Mesodermal cell (in vitro differentiated cells): ENCODE measurements at regions not wholly inside any gene's neighbourhood (a gene's known extent, or its start where the extent isn't known, plus 50 kb on each side); places are given as distances from the start of the nearest gene placed in this dataset.

ENCODE experiments used
- H3K27ac ChIP-seq: 2 replicates; pipeline ENCODE4 v1.7.0; 2013; ENCODE audit warnings: mild to moderate bottlenecking, low read depth, low read length, moderate library complexity; ENCODE audit not compliant: severe bottlenecking
- H3K36me3 ChIP-seq: 2 replicates; pipeline ENCODE4 v1.7.1; 2013; ENCODE audit warnings: mild to moderate bottlenecking, low read length, moderate library complexity; ENCODE audit not compliant: control insufficient read depth, insufficient read depth
- H3K4me1 ChIP-seq: one replicate; pipeline ENCODE4 v1.7.1; 2013; ENCODE audit warnings: mild to moderate bottlenecking, low read length; ENCODE audit not compliant: insufficient read depth, control insufficient read depth, poor library complexity, severe bottlenecking
- H3K4me3 ChIP-seq: 2 replicates; pipeline ENCODE4 v1.7.0; 2013; ENCODE audit warnings: low read length, control low read depth, mild to moderate bottlenecking; ENCODE audit not compliant: insufficient read depth, poor library complexity, severe bottlenecking; ENCODE audit errors: extremely low read depth
- H3K9me3 ChIP-seq: 2 replicates; pipeline ENCODE4 v1.7.1; 2013; ENCODE audit warnings: mild to moderate bottlenecking, low read length, moderate library complexity; ENCODE audit not compliant: control insufficient read depth
- WGBS, 2 experiments: methylation state at CpG; one replicate each; pipeline ENCODE4 v1.1.5; 2013; ENCODE audit warnings: missing lambda C conversion rate in 2 of 2; ENCODE audit not compliant: insufficient coverage in 2 of 2; 5-methylcytosine and 5-hydroxymethylcytosine counted together

GRCh38 chr4:111748157-111748556 lies 397.1 kb upstream of the FAM241A start:
- Histone ChIP-seq H3K9me3 (no peaks in the 10 kb centered on the region), H3K4me1 (no peaks in the 10 kb centered on the region), H3K27ac (no peak overlapping the region), H3K36me3 (no peaks in the 10 kb centered on the region), H3K4me3 (no peak overlapping the region)
- WGBS, 2 experiments, result 37 to 52% methylated on average over 2 of the region's 3 CpGs

- 100% methylated on average over 1 of the region's 1 CpG; no CpG with 5 or more reads in 1 of the 2 experiments for WGBS, 2 experiments
- no peaks in the 10 kb centered on the region for H3K4me1 ChIP-seq
- no peak overlapping the region for H3K4me3 ChIP-seq
- H3K27ac ChIP-seq, result no peak overlapping the region
- H3K9me3 ChIP-seq, result no peaks in the 10 kb centered on the region
- no peaks in the 10 kb centered on the region for H3K36me3 ChIP-seq
Measured at GRCh38 chr4:111754003-111754402, 391.3 kb upstream of the FAM241A start.

- no peaks in the 10 kb centered on the region for H3K4me1 ChIP-seq
- no peak overlapping the region for H3K4me3 ChIP-seq
- WGBS, 2 experiments, result 92 to 95% methylated on average over 6 to 8 of the region's 10 CpGs
- no peaks in the 10 kb centered on the region for H3K36me3 ChIP-seq
- H3K27ac ChIP-seq, result no peak overlapping the region
- H3K9me3 ChIP-seq, result no peaks in the 10 kb centered on the region
Measured at GRCh38 chr4:111755571-111755970, 389.7 kb upstream of the FAM241A start.

- Histone ChIP-seq H3K4me1 (no peaks in the 10 kb centered on the region), H3K4me3 (no peak overlapping the region), H3K27ac (no peak overlapping the region), H3K9me3 (no peaks in the 10 kb centered on the region), H3K36me3 (no peaks in the 10 kb centered on the region)
- WGBS, 2 experiments, result 69% methylated on average over 2 of the region's 4 CpGs; no CpG with 5 or more reads in 1 of the 2 experiments
Measured at GRCh38 chr4:111761531-111761930, 383.7 kb upstream of the FAM241A start.

GRCh38 chr4:111770514-111770913 lies 374.7 kb upstream of the FAM241A start:
- H3K4me1 ChIP-seq, result no peaks in the 10 kb centered on the region
- no peak overlapping the region for H3K27ac ChIP-seq
- H3K9me3 ChIP-seq, result no peaks in the 10 kb centered on the region
- H3K36me3 ChIP-seq, result no peaks in the 10 kb centered on the region
- H3K4me3 ChIP-seq, result no peak overlapping the region
- WGBS, 2 experiments, result 82 to 90% methylated on average over 4 to 7 of the region's 8 CpGs

GRCh38 chr4:111773858-111774257 lies 371.4 kb upstream of the FAM241A start:
- Histone ChIP-seq H3K4me1 (peaks cover 7% of the 10 kb centered on the region), H3K27ac (no peak overlapping the region), H3K9me3 (no peaks in the 10 kb centered on the region), H3K4me3 (no peak overlapping the region), H3K36me3 (no peaks in the 10 kb centered on the region)
- WGBS, 2 experiments, result 81 to 100% methylated on average over 2 of the region's 3 CpGs

GRCh38 chr4:111775556-111776297 lies 369.5 kb upstream of the FAM241A start:
- H3K9me3 ChIP-seq, result no peaks in the 10 kb centered on the region
- H3K4me1 ChIP-seq, result peaks cover 7% of the 10 kb centered on the region
- H3K4me3 ChIP-seq, result no peak overlapping the region
- no peaks in the 10 kb centered on the region for H3K36me3 ChIP-seq
- WGBS, 2 experiments, result 83 to 92% methylated on average over 3 of the region's 4 CpGs
- no peak overlapping the region for H3K27ac ChIP-seq

- no peak overlapping the region for H3K27ac ChIP-seq
Measured at GRCh38 chr4:111776561-111776960, 368.7 kb upstream of the FAM241A start.

GRCh38 chr4:111778543-111778942 lies 366.7 kb upstream of the FAM241A start:
- Histone ChIP-seq H3K36me3 (no peaks in the 10 kb centered on the region), H3K27ac (no peak overlapping the region), H3K9me3 (no peaks in the 10 kb centered on the region), H3K4me3 (no peak overlapping the region), H3K4me1 (peaks cover 7% of the 10 kb centered on the region)
- 63 to 75% methylated on average over 1 of the region's 1 CpG for WGBS, 2 experiments

More at GRCh38 chr4:111776561-111776960, 368.7 kb upstream of the FAM241A start:
- no peaks in the 10 kb centered on the region for H3K9me3 ChIP-seq
- peaks cover 7% of the 10 kb centered on the region for H3K4me1 ChIP-seq
- no CpG with 5 or more reads among the region's 1 CpG for WGBS, 2 experiments
- no peak overlapping the region for H3K4me3 ChIP-seq
- H3K36me3 ChIP-seq, result no peaks in the 10 kb centered on the region

- H3K4me3 ChIP-seq, result no peak overlapping the region
- no CpG with 5 or more reads among the region's 2 CpGs for WGBS, 2 experiments
- no peaks in the 10 kb centered on the region for H3K9me3 ChIP-seq
- no peak overlapping the region for H3K27ac ChIP-seq
- H3K4me1 ChIP-seq, result peaks cover 7% of the 10 kb centered on the region
- H3K36me3 ChIP-seq, result no peaks in the 10 kb centered on the region
Measured at GRCh38 chr4:111780965-111781364, 364.3 kb upstream of the FAM241A start.

- H3K4me1 ChIP-seq, result peaks cover 4% of the 10 kb centered on the region
- WGBS, 2 experiments, result 75 to 85% methylated on average over 4 of the region's 5 CpGs
- H3K27ac ChIP-seq, result no peak overlapping the region
- H3K9me3 ChIP-seq, result no peaks in the 10 kb centered on the region
- no peaks in the 10 kb centered on the region for H3K36me3 ChIP-seq
- no peak overlapping the region for H3K4me3 ChIP-seq
Measured at GRCh38 chr4:111781611-111782010, 363.6 kb upstream of the FAM241A start.
